GM12878 (cell line): ENCODE measurements at regions not wholly inside any gene's neighbourhood (a gene's known extent, or its start where the extent isn't known, plus 50 kb on each side); places are given as distances from the start of the nearest gene placed in this dataset.

ENCODE experiments used
- ATAC-seq: fragments of 200-7000 bp; cut with Tn5 transposase; 3 replicates; pipeline ENCODE4 v1.9.1; 2020; ENCODE audit warnings: mild to moderate bottlenecking, moderate library complexity
- BruUV-seq: library from RNA; stranded (reverse); fragments of 400-500 nt; replicated peaks from 2 replicates; lab custom pipeline; 2021; lab: Mats Ljungman, UMichigan
- CTCF ChIA-PET: fragments of 300-600 bp; sonication (Branson Sonifier 250); formaldehyde crosslinking; extraction: SDS; loops from one replicate; lab custom pipeline; 2021; ENCODE audit warnings: inconsistent platforms; lab: Yijun Ruan, JAX
- POLR2A ChIA-PET: fragments of 350-600 bp; formaldehyde crosslinking; extraction: SDS; loops from one replicate; lab custom pipeline; 2021; ENCODE audit warnings: inconsistent platforms; lab: Charles Lee
- RAD21 ChIA-PET: fragments of 300-600 bp; sonication (Branson Sonifier 250); formaldehyde crosslinking; loops from one replicate; lab custom pipeline; 2023; ENCODE audit warnings: antibody characterized with exemption; ENCODE audit not compliant: unreplicated experiment; lab: Charles Lee
- SMC1A ChIA-PET: fragments of 300-600 bp; sonication (Branson Sonifier 250); formaldehyde crosslinking; loops from one replicate; lab custom pipeline; 2023; ENCODE audit not compliant: unreplicated experiment, uncharacterized antibody; lab: Charles Lee
- DNase-seq: peaks from one replicate; pipeline ENCODE4 v3.0.0-alpha.2; 2011; ENCODE audit warnings: low read depth, low spot score
- FAIRE-seq: peaks from 3 replicates; lab custom pipeline; 2011; peaks lifted over from hg19 to GRCh38; lab: Jason Lieb, UNC
- H2AFZ ChIP-seq: 2 replicates; pipeline ENCODE4 v1.6.0; 2011; ENCODE audit warnings: low read depth, low read length, control low read depth; ENCODE audit not compliant: control insufficient read depth
- H3K27ac ChIP-seq: 2 replicates; pipeline ENCODE4 v1.5.1; 2011; ENCODE audit warnings: control low read depth; ENCODE audit not compliant: control insufficient read depth, insufficient read depth
- H3K27me3 ChIP-seq, 2 experiments: replicated peaks in 1 of 2; 2 replicates each; pipeline versions ENCODE4 v1.6.0 to v1.6.1; 2011; ENCODE audit warnings: low read length in 1 of 2; ENCODE audit not compliant: control insufficient read depth in 2 of 2, insufficient read depth in 2 of 2
- H3K36me3 ChIP-seq, 2 experiments: 2 replicates each; pipeline ENCODE4 v1.5.1; 2011; ENCODE audit warnings: low read length in 1 of 2; ENCODE audit not compliant: control insufficient read depth in 2 of 2, insufficient read depth in 2 of 2
- H3K4me1 ChIP-seq: 2 replicates; pipeline ENCODE4 v1.6.1; 2011; ENCODE audit warnings: mild to moderate bottlenecking, low read length, moderate library complexity, mixed read lengths; ENCODE audit not compliant: control insufficient read depth, insufficient read depth
- H3K4me2 ChIP-seq: 2 replicates; pipeline ENCODE4 v1.6.0; 2011; ENCODE audit warnings: control low read depth; ENCODE audit not compliant: control insufficient read depth, insufficient read depth
- H3K4me3 ChIP-seq: fragments of 200-600 bp; sonication (generic); 2 replicates; pipeline ENCODE4 v1.5.1; 2016
- H3K79me2 ChIP-seq: 2 replicates; pipeline ENCODE4 v1.6.0; 2011; ENCODE audit warnings: low read length; ENCODE audit not compliant: control insufficient read depth, insufficient read depth
- H3K9ac ChIP-seq: 2 replicates; pipeline ENCODE4 v1.8.0; 2011; ENCODE audit warnings: low read length, control low read depth, mixed read lengths; ENCODE audit not compliant: control insufficient read depth, insufficient read depth
- H3K9me3 ChIP-seq: replicated peaks from 3 replicates; pipeline ENCODE4 v1.5.1; 2011; ENCODE audit warnings: mild to moderate bottlenecking, low read length; ENCODE audit not compliant: control insufficient read depth, insufficient read depth
- H4K20me1 ChIP-seq: 2 replicates; pipeline ENCODE4 v1.6.0; 2011; ENCODE audit not compliant: control insufficient read depth, insufficient read depth
- ATF3 ChIP-seq: IDR thresholded peaks from 2 replicates; pipeline ENCODE4 v1.6.1; 2011; ENCODE audit warnings: low read depth, mild to moderate bottlenecking, low read length, moderate library complexity, borderline replicate concordance; ENCODE audit errors: extremely low read depth
- ELK1 ChIP-seq: IDR thresholded peaks from 2 replicates; pipeline ENCODE4 v1.6.1; 2012; ENCODE audit warnings: low read depth, low read length, improper control_type of control experiment
- HCFC1 ChIP-seq: fragments of 150-350 bp; IDR thresholded peaks from 2 replicates; pipeline ENCODE4 v1.6.1; 2014; ENCODE audit warnings: low read length
- IKZF2 ChIP-seq, 2 experiments: fragments of 450-650 bp; IDR thresholded peaks; 2 replicates each; pipeline ENCODE4 v1.6.1; 2017; ENCODE audit warnings: mild to moderate bottlenecking in 2 of 2, moderate library complexity in 2 of 2
- KLF5 ChIP-seq: fragments of 450-650 bp; IDR thresholded peaks from 2 replicates; pipeline ENCODE4 v1.6.1; 2014; ENCODE audit warnings: mild to moderate bottlenecking; ENCODE audit not compliant: partially characterized antibody
- NFIC ChIP-seq: IDR thresholded peaks from 2 replicates; pipeline ENCODE4 v1.6.1; 2012; ENCODE audit warnings: low read depth, mild to moderate bottlenecking, inconsistent platforms, low read length, moderate library complexity
- NR2C1 ChIP-seq: fragments of 450-650 bp; IDR thresholded peaks from 2 replicates; pipeline ENCODE4 v1.6.1; 2017; ENCODE audit warnings: antibody characterized with exemption, mild to moderate bottlenecking, moderate library complexity
- RCOR1 ChIP-seq: conservative IDR thresholded peaks from 2 replicates; pipeline ENCODE4 v1.6.1; 2012; ENCODE audit warnings: low read depth, low read length, improper control_type of control experiment
- SIX5 ChIP-seq: IDR thresholded peaks from 2 replicates; pipeline ENCODE4 v1.6.1; 2011; ENCODE audit warnings: mild to moderate bottlenecking, low read depth, low read length, moderate library complexity; ENCODE audit not compliant: severe bottlenecking
- SRF ChIP-seq, 2 experiments: IDR thresholded peaks; 2 replicates each; pipeline ENCODE4 v1.6.1; 2011; ENCODE audit warnings: low read depth in 2 of 2, low read length in 2 of 2, mild to moderate bottlenecking in 1 of 2, moderate library complexity in 1 of 2
- TARDBP ChIP-seq: IDR thresholded peaks from 2 replicates; pipeline ENCODE4 v1.6.1; 2016; ENCODE audit warnings: borderline replicate concordance
- YY1 ChIP-seq: IDR thresholded peaks from 2 replicates; pipeline ENCODE4 v1.6.1; 2011; ENCODE audit warnings: low read depth, mild to moderate bottlenecking, low read length
- ZNF207 ChIP-seq: fragments of 450-650 bp; IDR thresholded peaks from 2 replicates; pipeline ENCODE4 v1.6.1; 2014; ENCODE audit warnings: antibody characterized with exemption, mild to moderate bottlenecking, borderline replicate concordance
- ZNF384 ChIP-seq: IDR thresholded peaks from 2 replicates; pipeline ENCODE4 v1.6.1; 2012; ENCODE audit warnings: low read depth, mild to moderate bottlenecking, low read length, improper control_type of control experiment, borderline replicate concordance
- WGBS: methylation state at CpG from one replicate; pipeline ENCODE4 v1.1.6; 2016; ENCODE audit warnings: low lambda C conversion rate; ENCODE audit not compliant: insufficient replicate concordance, insufficient coverage; ENCODE audit errors: missing lambda C conversion rate; 5-methylcytosine and 5-hydroxymethylcytosine counted together
- in situ Hi-C: fragments of 300-500 bp; cut with MboI; formaldehyde crosslinking; loops from 9 replicates; pipeline ENCODE4 v1.14.3; 2018; ENCODE audit warnings: mixed read lengths
- intact Hi-C: fragments of 100-400 bp; cut with micrococcal nuclease; formaldehyde crosslinking; loops from one replicate; pipeline ENCODE4 v1.14.2; 2022; ENCODE audit not compliant: unreplicated experiment

- SMC1A ChIA-PET = no interaction called here
- WGBS = 13% methylated on average over 3 of the region's 3 CpGs
- TF ChIP-seq HCFC1 (no peak), SIX5 (no peak), SRF (IDR thresholded peaks at IDR 0.05; ENCODE audit: low read depth in 2 of 2, low read length in 2 of 2) (no peak), IKZF2 (IDR thresholded peaks at IDR 0.05) (no peak), ZNF384 (no peak), ZNF207 (no peak), NFIC (no peak), ATF3 (no peak), TARDBP (no peak), KLF5 (no peak), ELK1 (no peak), NR2C1 (no peak), YY1 (no peak), RCOR1 (no peak)
- TF ChIP-seq, all 136 proteins: peak for 0
- no TSS peak for BruUV-seq
- intact Hi-C loops = no loop called here
- no peak overlapping the region for H3K27ac ChIP-seq
- no peak overlapping the region for H2AFZ ChIP-seq
- in situ Hi-C loops = no loop called here
- FAIRE-seq (no peak), DNase-seq (no peak), ATAC-seq (no peak)
- no peaks in the 10 kb centered on the region for H3K9me3 ChIP-seq
- H3K27me3 ChIP-seq = no peaks in the 10 kb centered on the region
- no peak overlapping the region for H3K9ac ChIP-seq
- no peak overlapping the region for H3K4me3 ChIP-seq
- ChIA-PET RAD21 (no interaction called here), POLR2A (interaction anchor here (0.6 kb wide), 1 partner anchor 318 kb away, joined by 3 read pairs; no protein-coding TSS in a partner anchor), CTCF (interaction anchor here (0.8 kb wide), 1 partner anchor 15 kb away, joined by 3 read pairs; no protein-coding TSS in a partner anchor)
- no peaks in the 10 kb centered on the region for H4K20me1 ChIP-seq
- H3K36me3 ChIP-seq = no peaks in the 10 kb centered on the region
- H3K4me1 ChIP-seq = no peaks in the 10 kb centered on the region
- H3K4me2 ChIP-seq = no peak overlapping the region
- no peaks in the 10 kb centered on the region for H3K79me2 ChIP-seq
Observed at GRCh38 chr4:32206756-32207155, 1486.6 kb downstream of the PCDH7 start.
